ENCODE measurements at regions not wholly inside any gene's neighbourhood (a gene's known extent, or its start where the extent isn't known, plus 50 kb on each side); places are given as distances from the start of the nearest gene placed in this dataset.

GRCh38 chr13:84962849-84963248, 836.4 kb downstream of the SLITRK6 start:
- TF ChIP-seq POLR2A (IDR thresholded peaks at IDR 0.05) (no peak), CTCF (IDR thresholded peaks at IDR 0.05 in 4 of 5, conservative IDR thresholded peaks at IDR 0.05 in 1 of 5) (no peak)
